22Rv1 (cell line): ENCODE measurements at regions not wholly inside any gene's neighbourhood (a gene's known extent, or its start where the extent isn't known, plus 50 kb on each side); places are given as distances from the start of the nearest gene placed in this dataset.

Experiments
- H3K27ac ChIP-seq: fragments of 450-650 bp; 2 replicates; pipeline ENCODE4 v1.5.1; 2017
- ZFX ChIP-seq: fragments of 450-650 bp; IDR thresholded peaks from 2 replicates; pipeline ENCODE4 v1.6.1; 2017; ENCODE audit warnings: antibody characterized with exemption, borderline replicate concordance
- TF ChIP-seq, protein P1 (sequence below): fragments of 450-650 bp; IDR thresholded peaks from 2 replicates; pipeline ENCODE4 v1.5.1; 2017; ENCODE audit warnings: mild to moderate bottlenecking

DNA sequence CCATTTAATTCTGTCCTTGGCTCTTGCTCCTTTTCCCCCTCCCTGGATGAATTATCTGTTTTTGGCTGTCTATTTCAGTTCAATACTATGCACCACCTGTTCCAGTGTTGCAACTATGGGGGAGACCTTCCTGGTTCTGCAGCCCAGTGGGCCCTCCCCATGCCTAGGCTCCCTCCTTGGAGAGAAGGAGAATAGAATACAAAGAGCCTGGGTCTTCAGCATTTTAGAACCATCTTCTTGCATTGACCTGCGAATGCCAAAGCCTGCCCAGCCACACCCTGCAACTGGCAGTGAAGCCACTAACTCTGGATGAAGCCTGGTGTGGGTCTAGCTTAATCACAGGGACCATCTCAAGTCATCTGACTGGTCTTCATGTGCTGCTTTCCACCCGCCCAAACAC, 207.1 kb downstream of the HERPUD2 start:
- TF ChIP-seq, protein P1, sequence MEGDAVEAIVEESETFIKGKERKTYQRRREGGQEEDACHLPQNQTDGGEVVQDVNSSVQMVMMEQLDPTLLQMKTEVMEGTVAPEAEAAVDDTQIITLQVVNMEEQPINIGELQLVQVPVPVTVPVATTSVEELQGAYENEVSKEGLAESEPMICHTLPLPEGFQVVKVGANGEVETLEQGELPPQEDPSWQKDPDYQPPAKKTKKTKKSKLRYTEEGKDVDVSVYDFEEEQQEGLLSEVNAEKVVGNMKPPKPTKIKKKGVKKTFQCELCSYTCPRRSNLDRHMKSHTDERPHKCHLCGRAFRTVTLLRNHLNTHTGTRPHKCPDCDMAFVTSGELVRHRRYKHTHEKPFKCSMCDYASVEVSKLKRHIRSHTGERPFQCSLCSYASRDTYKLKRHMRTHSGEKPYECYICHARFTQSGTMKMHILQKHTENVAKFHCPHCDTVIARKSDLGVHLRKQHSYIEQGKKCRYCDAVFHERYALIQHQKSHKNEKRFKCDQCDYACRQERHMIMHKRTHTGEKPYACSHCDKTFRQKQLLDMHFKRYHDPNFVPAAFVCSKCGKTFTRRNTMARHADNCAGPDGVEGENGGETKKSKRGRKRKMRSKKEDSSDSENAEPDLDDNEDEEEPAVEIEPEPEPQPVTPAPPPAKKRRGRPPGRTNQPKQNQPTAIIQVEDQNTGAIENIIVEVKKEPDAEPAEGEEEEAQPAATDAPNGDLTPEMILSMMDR, result no peak
- TF ChIP-seq ZFX, result no peak
- H3K27ac ChIP-seq, result no peak overlapping the region

DNA sequence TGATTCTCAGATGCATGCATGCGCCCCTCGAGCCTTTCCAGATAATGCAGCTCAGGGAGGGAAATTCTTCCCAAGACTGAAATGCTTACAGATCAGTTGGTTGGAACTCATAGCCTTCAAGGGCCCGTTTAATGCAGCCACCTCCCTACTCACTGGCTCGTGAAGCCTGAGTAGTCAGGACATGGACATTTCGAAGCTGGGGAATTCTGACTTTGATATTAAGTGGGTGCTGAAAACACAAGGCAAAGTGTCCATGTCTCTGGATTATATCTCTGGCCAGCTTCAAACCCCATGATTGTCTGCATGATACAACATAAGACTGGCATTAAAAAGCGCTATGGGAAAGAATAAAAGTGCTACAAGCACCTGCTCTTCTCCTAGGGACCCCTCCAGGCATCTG, 207.5 kb downstream of the HERPUD2 start:
- no peak for TF ChIP-seq ZFX
- TF ChIP-seq, protein P1, result no peak
- no peak overlapping the region for H3K27ac ChIP-seq

DNA sequence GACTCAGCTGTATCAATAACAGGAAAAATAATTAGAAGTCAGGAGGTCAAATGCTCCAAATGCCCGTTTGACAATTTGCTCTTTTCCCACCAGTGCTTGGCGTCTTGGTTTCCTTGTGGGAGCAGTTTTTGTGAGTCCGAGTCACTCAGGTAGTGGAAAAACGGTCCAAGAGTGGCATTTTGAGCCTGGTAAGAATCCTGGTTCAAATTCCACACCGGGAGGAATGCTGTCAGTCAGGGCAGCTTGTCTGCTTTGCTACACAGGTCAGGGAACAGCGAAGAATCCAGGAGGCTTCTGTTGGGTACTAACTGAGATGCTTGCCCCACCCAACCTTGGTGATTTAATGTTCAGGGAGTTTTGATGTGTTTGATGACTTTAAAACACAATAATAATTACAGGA, 209.5 kb downstream of the HERPUD2 start:
- no peak overlapping the region for H3K27ac ChIP-seq
- TF ChIP-seq, protein P1, result no peak
- TF ChIP-seq ZFX, result no peak

DNA sequence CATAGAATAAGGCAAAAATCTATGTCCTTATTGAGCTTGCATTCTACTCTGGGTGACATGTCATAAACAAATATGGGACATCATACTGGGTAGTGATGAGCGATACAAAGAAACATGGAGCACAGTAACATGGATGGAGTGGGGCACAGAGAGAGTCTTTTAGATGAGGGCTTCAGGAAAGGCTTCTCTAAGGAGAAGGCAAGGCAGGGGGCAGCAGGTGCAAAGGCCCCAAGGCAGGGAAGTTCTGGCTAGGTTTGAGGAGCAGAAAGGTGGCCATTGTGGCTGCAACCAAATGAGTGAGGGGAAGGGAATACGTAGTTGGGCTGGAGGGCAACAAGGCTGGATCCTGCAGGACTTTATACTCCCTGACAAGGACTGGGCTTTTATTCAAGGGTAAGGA, 211.4 kb downstream of the HERPUD2 start:
- no peak overlapping the region for H3K27ac ChIP-seq
- TF ChIP-seq, protein P1, result no peak
- TF ChIP-seq ZFX, result no peak

DNA sequence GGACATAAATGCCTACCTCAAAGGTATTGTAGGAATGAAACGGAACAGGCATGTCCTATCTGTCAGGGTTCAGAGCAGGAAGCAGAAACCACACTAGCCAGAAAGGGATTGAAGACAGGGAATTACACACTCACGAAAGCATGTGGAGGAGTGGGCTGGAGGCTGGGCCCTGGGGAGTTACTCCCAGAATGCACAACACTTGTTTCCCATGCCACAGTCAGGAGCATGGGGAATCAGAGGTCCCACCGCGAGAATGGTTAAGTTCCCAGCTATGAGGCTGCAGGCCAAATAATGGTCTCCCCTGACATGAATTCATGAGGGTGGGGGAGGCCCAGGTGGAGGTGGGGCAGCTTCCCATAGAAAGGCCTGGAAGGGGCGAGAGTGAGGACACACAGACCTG, 212.7 kb downstream of the HERPUD2 start:
- TF ChIP-seq, protein P1, result no peak
- no peak for TF ChIP-seq ZFX
- no peak overlapping the region for H3K27ac ChIP-seq

DNA sequence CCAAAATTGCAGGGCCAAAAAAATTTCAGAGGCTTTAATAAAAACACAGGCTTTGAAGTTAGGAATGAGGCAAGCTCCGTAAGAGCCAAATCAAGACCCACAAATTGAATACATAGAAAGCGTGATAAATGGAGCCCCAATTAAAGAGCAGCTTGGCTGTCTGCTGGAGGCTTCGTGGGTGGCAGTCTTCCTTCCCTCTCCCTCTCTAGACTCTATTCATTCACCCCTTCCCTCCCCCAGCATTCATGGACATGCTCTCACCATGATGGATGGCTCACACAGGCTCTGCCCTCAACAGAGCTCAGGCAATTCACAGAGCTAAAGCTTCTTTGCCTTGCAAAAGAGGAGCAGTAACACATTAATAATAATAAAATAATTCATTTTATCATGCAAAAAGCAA, 214.1 kb downstream of the HERPUD2 start:
- H3K27ac ChIP-seq, result no peak overlapping the region
- TF ChIP-seq, protein P1, result no peak
- no peak for TF ChIP-seq ZFX

DNA sequence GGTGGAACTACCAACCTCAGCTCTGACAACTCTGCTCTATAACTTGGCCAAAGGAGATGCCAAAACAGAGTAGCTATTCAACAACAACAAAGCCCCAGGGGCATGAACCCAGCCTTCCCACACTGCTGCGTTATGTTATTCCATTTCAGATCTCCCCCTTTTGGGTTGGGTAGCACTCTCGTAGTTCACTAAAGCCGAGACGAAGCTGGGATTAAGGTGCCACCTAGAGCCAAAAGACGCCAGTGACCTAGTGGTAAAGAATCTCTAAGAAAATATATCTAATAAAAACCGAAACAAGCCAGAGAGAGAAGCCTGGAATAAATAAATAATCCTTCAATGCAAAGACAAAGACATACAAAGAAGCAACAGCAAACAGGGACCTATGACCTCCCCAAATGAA, 217.3 kb downstream of the HERPUD2 start:
- H3K27ac ChIP-seq, result no peak overlapping the region
- TF ChIP-seq, protein P1, result no peak
- TF ChIP-seq ZFX, result no peak
